Prostate gland (tissue), 2 donors: ENCODE measurements at regions not wholly inside any gene's neighbourhood (a gene's known extent, or its start where the extent isn't known, plus 50 kb on each side); places are given as distances from the start of the nearest gene placed in this dataset.

Source experiments
- CTCF ChIP-seq, 4 experiments: fragments of 200-600 bp in 2 of 4; fragments of 450-650 bp in 2 of 4; sonication (generic) in 2 of 4; IDR thresholded peaks; 1 replicate in 3 of 4; 2 replicates in 1 of 4; pipeline ENCODE4 v1.5.1; 2016 to 2019; ENCODE audit warnings: antibody characterized with exemption in 4 of 4, mild to moderate bottlenecking in 2 of 4, moderate library complexity in 2 of 4
- POLR2A ChIP-seq: fragments of 450-650 bp; IDR thresholded peaks from one replicate; pipeline ENCODE4 v1.6.1; 2016; ENCODE audit warnings: antibody characterized with exemption, mild to moderate bottlenecking
- POLR2AphosphoS5 ChIP-seq: sonication (generic); formaldehyde crosslinking; IDR thresholded peaks from one replicate; pipeline ENCODE4 v1.6.1; 2017; ENCODE audit warnings: antibody characterized with exemption

GRCh38 chr1:239979456-239979855 is 112.2 kb upstream of the FMN2 start:
- TF ChIP-seq POLR2A (no peak), CTCF (IDR thresholded peaks at IDR 0.05) (no peak), POLR2AphosphoS5 (no peak)
